Left ventricle myocardium inferior (tissue), 1 donor: ENCODE measurements at regions not wholly inside any gene's neighbourhood (a gene's known extent, or its start where the extent isn't known, plus 50 kb on each side); places are given as distances from the start of the nearest gene placed in this dataset.

ENCODE experiments used
- DNase-seq: peaks from one replicate; pipeline ENCODE4 v3.0.0-alpha.2; 2020
- H3K27ac ChIP-seq: fragments of 200-600 bp; replicated peaks from 2 replicates; pipeline ENCODE4 v1.8.0; 2021
- H3K27me3 ChIP-seq: fragments of 200-600 bp; 2 replicates; pipeline ENCODE4 v1.8.0; 2021; ENCODE audit warnings: low read depth
- H3K36me3 ChIP-seq: fragments of 200-600 bp; 2 replicates; pipeline ENCODE4 v1.8.0; 2021
- H3K4me1 ChIP-seq: fragments of 200-600 bp; 2 replicates; pipeline ENCODE4 v1.8.0; 2021
- H3K4me3 ChIP-seq: fragments of 200-600 bp; 2 replicates; pipeline ENCODE4 v1.8.0; 2021; ENCODE audit warnings: mild to moderate bottlenecking, moderate library complexity
- H3K9me3 ChIP-seq: fragments of 200-600 bp; replicated peaks from 2 replicates; pipeline ENCODE4 v1.8.0; 2021
- CTCF ChIP-seq: fragments of 200-600 bp; IDR thresholded peaks from 2 replicates; pipeline ENCODE4 v1.8.0; 2021; ENCODE audit warnings: antibody characterized with exemption, mild to moderate bottlenecking, borderline replicate concordance
- intact Hi-C: fragments of 100-400 bp; cut with micrococcal nuclease; formaldehyde crosslinking; loops from one replicate; pipeline ENCODE4 v1.11.0; 2022
- donor health status: DM: no; HTN: yes; CAD: no; lungs with severe emphysema.

- no peak for TF ChIP-seq CTCF
- Histone ChIP-seq H3K9me3 (no peaks in the 10 kb centered on the region), H3K27me3 (no peaks in the 10 kb centered on the region), H3K4me3 (no peak overlapping the region), H3K27ac (no peak overlapping the region), H3K4me1 (no peaks in the 10 kb centered on the region), H3K36me3 (no peaks in the 10 kb centered on the region)
- no peak for DNase-seq
- intact Hi-C loops = no loop called here
These were observed 596.0 kb downstream of the EPM2A start for GRCh38 chr6:145139140-145139850.

GRCh38 chr6:145139895-145140294 lies 595.4 kb downstream of the EPM2A start:
- DNase-seq = no peak
- H3K27ac ChIP-seq = no peak overlapping the region
- no peaks in the 10 kb centered on the region for H3K36me3 ChIP-seq
- no peaks in the 10 kb centered on the region for H3K9me3 ChIP-seq
- no peaks in the 10 kb centered on the region for H3K4me1 ChIP-seq
- TF ChIP-seq CTCF = no peak
- H3K4me3 ChIP-seq = no peak overlapping the region
- intact Hi-C loops = no loop called here
- no peaks in the 10 kb centered on the region for H3K27me3 ChIP-seq

- DNase-seq = no peak
- no peaks in the 10 kb centered on the region for H3K36me3 ChIP-seq
- no peak for TF ChIP-seq CTCF
- no peaks in the 10 kb centered on the region for H3K4me1 ChIP-seq
- no peak overlapping the region for H3K4me3 ChIP-seq
- no peak overlapping the region for H3K27ac ChIP-seq
- no peaks in the 10 kb centered on the region for H3K9me3 ChIP-seq
- intact Hi-C loops = no loop called here
- no peaks in the 10 kb centered on the region for H3K27me3 ChIP-seq
These were observed 593.7 kb downstream of the EPM2A start for GRCh38 chr6:145141572-145141971.

GRCh38 chr6:145142958-145143357 lies 592.4 kb downstream of the EPM2A start:
- H3K27me3 ChIP-seq = no peaks in the 10 kb centered on the region
- intact Hi-C loops = no loop called here

GRCh38 chr6:145143379-145143778 lies 591.9 kb downstream of the EPM2A start:
- intact Hi-C loops = no loop called here

More at GRCh38 chr6:145142958-145143357, 592.4 kb downstream of the EPM2A start:
- Histone ChIP-seq H3K9me3 (no peaks in the 10 kb centered on the region), H3K4me3 (no peak overlapping the region), H3K27ac (no peak overlapping the region), H3K4me1 (peaks cover 8% of the 10 kb centered on the region), H3K36me3 (no peaks in the 10 kb centered on the region)
- DNase-seq = no peak
- no peak for TF ChIP-seq CTCF

More at GRCh38 chr6:145143379-145143778, 591.9 kb downstream of the EPM2A start:
- no peaks in the 10 kb centered on the region for H3K27me3 ChIP-seq
- no peak for DNase-seq
- TF ChIP-seq CTCF = no peak
- no peaks in the 10 kb centered on the region for H3K36me3 ChIP-seq
- H3K4me3 ChIP-seq = no peak overlapping the region
- H3K9me3 ChIP-seq = no peaks in the 10 kb centered on the region
- H3K4me1 ChIP-seq = peaks cover 12% of the 10 kb centered on the region
- H3K27ac ChIP-seq = no peak overlapping the region
